Spleen (tissue), 11 donors: ENCODE measurements at regions not wholly inside any gene's neighbourhood (a gene's known extent, or its start where the extent isn't known, plus 50 kb on each side); places are given as distances from the start of the nearest gene placed in this dataset.

Source experiments
- DNase-seq: peaks from one replicate; pipeline ENCODE4 v3.0.0-alpha.2; 2020
- H3K27ac ChIP-seq, 8 donors: fragments of 200-600 bp; sonication (generic) in 7 of 8; 1 replicate in 4 of 8; 2 replicates in 4 of 8; pipeline versions ENCODE4 v1.5.0 to v1.8.0; 2016 to 2021; ENCODE audit warnings: inconsistent platforms in 4 of 8, mild to moderate bottlenecking in 4 of 8, moderate library complexity in 1 of 8
- H3K27me3 ChIP-seq, 7 donors: fragments of 200-600 bp; sonication (generic) in 6 of 7; replicated peaks in 1 of 7; 1 replicate in 4 of 7; 2 replicates in 3 of 7; pipeline versions ENCODE4 v1.5.0 to v1.8.0; 2016 to 2021; ENCODE audit warnings: inconsistent platforms in 3 of 7, mild to moderate bottlenecking in 1 of 7
- H3K36me3 ChIP-seq, 6 donors: fragments of 200-600 bp; sonication (generic) in 5 of 6; 1 replicate in 4 of 6; 2 replicates in 2 of 6; pipeline versions ENCODE4 v1.5.0 to v1.8.0; 2016 to 2021; ENCODE audit warnings: inconsistent platforms in 2 of 6
- H3K4me1 ChIP-seq, 6 donors: fragments of 200-600 bp; sonication (generic) in 5 of 6; 1 replicate in 3 of 6; 2 replicates in 3 of 6; pipeline versions ENCODE4 v1.5.0 to v1.8.0; 2016 to 2021; ENCODE audit warnings: inconsistent platforms in 3 of 6
- H3K4me3 ChIP-seq, 8 donors: fragments of 200-600 bp; sonication (generic) in 7 of 8; 1 replicate in 4 of 8; 2 replicates in 4 of 8; pipeline versions ENCODE4 v1.5.0 to v1.8.0; 2016 to 2021; ENCODE audit warnings: inconsistent platforms in 4 of 8, mild to moderate bottlenecking in 4 of 8, moderate library complexity in 2 of 8
- H3K9me3 ChIP-seq, 8 donors: fragments of 200-600 bp; sonication (generic) in 7 of 8; 1 replicate in 4 of 8; 2 replicates in 4 of 8; pipeline versions ENCODE4 v1.5.0 to v1.8.0; 2016 to 2021; ENCODE audit warnings: inconsistent platforms in 4 of 8
- POLR2A ChIP-seq, 3 donors: fragments of 450-650 bp; IDR thresholded peaks; one replicate each; pipeline ENCODE4 v1.5.1; 2017; ENCODE audit warnings: antibody characterized with exemption in 3 of 3, mild to moderate bottlenecking in 1 of 3
- POLR2AphosphoS5 ChIP-seq, 3 donors: sonication (generic); formaldehyde crosslinking; IDR thresholded peaks; one replicate each; pipeline ENCODE4 v1.5.1; 2017; ENCODE audit warnings: antibody characterized with exemption in 3 of 3
- WGBS, 5 donors: extraction: QIAGEN DNeasy Blood & Tissue Kit in 3 of 5; methylation state at CpG; one replicate each; pipeline versions ENCODE4 v1.1.5 to v1.1.7; 2013 to 2018; 5-methylcytosine and 5-hydroxymethylcytosine counted together
- intact Hi-C: fragments of 100-400 bp; cut with DNase I; formaldehyde crosslinking; loops from one replicate; pipeline ENCODE4 v1.15.0; 2023; ENCODE audit warnings: low total_unique reads
- TF ChIP-seq, protein P1 (sequence below), 11 experiments: fragments of 200-600 bp in 7 of 11; fragments of 450-650 bp in 4 of 11; sonication (generic) in 4 of 11; IDR thresholded peaks in 8 of 11; conservative IDR thresholded peaks in 3 of 11; 1 replicate in 7 of 11; 2 replicates in 4 of 11; pipeline versions ENCODE4 v1.4.0 to v1.8.0; 2016 to 2021; ENCODE audit warnings: antibody characterized with exemption in 11 of 11, inconsistent platforms in 4 of 11, mild to moderate bottlenecking in 1 of 11
- donor health status: healthy with polysubstance abuse.
- donor health status: DM: no; HTN: no; CAD: no; lungs with moderate emphysema.
- donor health status: DM: no; HTN: no; CAD: no.
- donor health status: Bipolar disorder and iron deficiency.
- donor health status: healthy.
- donor health status: DM: no; HTN: no; CAD: no.
- donor health status: DM: yes; HTN: yes; CAD: no.

DNA sequence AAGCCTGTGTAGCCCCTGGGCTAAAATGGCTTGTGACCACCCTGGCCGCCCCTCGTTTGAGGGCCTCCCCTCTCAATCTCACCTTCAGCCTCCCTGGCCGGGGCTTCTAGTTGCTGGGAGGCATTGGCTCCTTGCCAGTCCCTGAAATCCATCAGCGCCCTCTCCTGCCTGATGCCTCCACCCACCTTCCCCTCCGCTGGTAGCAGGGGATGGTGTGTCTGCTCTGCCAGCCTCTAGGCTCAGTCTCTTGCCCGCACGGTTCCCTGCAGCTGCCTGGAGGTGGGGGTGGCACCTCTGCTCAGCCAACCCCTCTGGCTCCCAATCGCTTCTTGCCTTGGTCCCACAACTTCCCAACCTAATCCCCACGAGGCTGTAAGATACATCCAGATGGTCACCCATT is 167.9 kb downstream of the PHETA1 start:
- intact Hi-C loops, result no loop called here
- Histone ChIP-seq H3K4me3 (no peak overlapping the region), H3K27ac (no peak overlapping the region), H3K27me3 (peaks cover 0 to 48% (median 19%) of the 10 kb centered on the region in 7 donors), H3K36me3 (no peaks in the 10 kb centered on the region), H3K4me1 (no peaks in the 10 kb centered on the region), H3K9me3 (no peaks in the 10 kb centered on the region)
- DNase-seq, result no peak
- 35 to 58% (median 52%) methylated on average over 9 of the region's 9 CpGs for whole genome bisulfite sequencing, 5 donors
- TF ChIP-seq POLR2AphosphoS5 (IDR thresholded peaks at IDR 0.05) (no peak), POLR2A (IDR thresholded peaks at IDR 0.05) (no peak)
- TF ChIP-seq, protein P1, sequence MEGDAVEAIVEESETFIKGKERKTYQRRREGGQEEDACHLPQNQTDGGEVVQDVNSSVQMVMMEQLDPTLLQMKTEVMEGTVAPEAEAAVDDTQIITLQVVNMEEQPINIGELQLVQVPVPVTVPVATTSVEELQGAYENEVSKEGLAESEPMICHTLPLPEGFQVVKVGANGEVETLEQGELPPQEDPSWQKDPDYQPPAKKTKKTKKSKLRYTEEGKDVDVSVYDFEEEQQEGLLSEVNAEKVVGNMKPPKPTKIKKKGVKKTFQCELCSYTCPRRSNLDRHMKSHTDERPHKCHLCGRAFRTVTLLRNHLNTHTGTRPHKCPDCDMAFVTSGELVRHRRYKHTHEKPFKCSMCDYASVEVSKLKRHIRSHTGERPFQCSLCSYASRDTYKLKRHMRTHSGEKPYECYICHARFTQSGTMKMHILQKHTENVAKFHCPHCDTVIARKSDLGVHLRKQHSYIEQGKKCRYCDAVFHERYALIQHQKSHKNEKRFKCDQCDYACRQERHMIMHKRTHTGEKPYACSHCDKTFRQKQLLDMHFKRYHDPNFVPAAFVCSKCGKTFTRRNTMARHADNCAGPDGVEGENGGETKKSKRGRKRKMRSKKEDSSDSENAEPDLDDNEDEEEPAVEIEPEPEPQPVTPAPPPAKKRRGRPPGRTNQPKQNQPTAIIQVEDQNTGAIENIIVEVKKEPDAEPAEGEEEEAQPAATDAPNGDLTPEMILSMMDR (IDR thresholded peaks at IDR 0.05 in 8 of 11, conservative IDR thresholded peaks at IDR 0.05 in 3 of 11), result no peak

DNA sequence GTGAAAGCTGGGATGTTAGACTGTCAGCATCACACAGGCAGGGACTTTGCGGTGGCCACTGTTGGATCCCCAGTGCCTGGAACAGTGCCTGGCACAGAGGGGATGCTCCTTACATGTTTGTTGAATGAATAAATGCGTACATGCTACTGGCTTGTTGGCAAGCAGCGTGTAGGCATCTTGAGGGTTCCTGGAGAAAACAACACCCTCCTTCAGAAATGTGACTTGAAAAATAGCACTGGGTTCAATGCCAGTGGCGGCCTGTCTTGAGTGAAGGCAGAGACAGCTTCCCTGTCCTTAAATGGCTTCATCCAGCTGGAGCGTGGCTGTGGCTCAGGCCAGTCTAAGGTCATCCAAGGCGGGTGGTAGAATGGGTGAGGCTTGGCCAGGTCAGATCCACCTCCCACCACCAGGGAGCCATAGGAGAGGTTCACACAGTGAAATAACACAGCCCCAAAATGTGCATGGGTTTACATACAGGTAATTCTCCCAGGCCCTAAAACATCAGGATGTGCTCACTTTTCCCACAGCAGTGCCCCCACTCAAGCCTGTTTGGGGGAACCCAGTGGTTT is 171.4 kb downstream of the PHETA1 start:
- TF ChIP-seq, protein P1 (IDR thresholded peaks at IDR 0.05 in 8 of 11, conservative IDR thresholded peaks at IDR 0.05 in 3 of 11), result no peak
- TF ChIP-seq POLR2AphosphoS5 (IDR thresholded peaks at IDR 0.05) (no peak), POLR2A (IDR thresholded peaks at IDR 0.05) (no peak)
- Histone ChIP-seq H3K4me1 (no peaks in the 10 kb centered on the region), H3K4me3 (no peak overlapping the region), H3K27me3 (peaks cover 0 to 40% (median 14%) of the 10 kb centered on the region in 7 donors), H3K9me3 (no peaks in the 10 kb centered on the region), H3K27ac (no peak overlapping the region), H3K36me3 (no peaks in the 10 kb centered on the region)
- WGBS, 5 donors, result 83 to 90% (median 88%) methylated on average over 6 of the region's 6 CpGs
- no peak for DNase-seq
- intact Hi-C loops, result no loop called here

DNA sequence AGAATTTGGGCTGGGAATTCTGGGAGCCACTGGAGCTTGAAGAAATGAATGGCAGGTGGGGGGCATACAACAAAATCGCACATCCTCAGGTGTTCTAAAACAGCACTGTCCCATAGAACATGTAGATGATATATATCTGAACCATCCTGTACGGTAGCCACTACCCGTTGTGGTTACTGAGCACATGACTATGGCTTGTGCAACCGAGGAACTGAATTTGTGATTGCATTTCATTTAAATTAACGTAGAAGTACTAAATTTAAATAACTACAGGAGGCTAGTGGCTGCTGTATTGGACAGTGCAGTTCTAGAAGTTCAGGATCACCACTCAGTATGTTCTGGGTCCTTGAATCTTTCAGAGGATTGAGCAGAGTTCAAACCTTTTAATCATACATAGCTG is 172.4 kb downstream of the PHETA1 start:
- TF ChIP-seq POLR2AphosphoS5 (IDR thresholded peaks at IDR 0.05) (no peak), POLR2A (IDR thresholded peaks at IDR 0.05) (no peak)
- TF ChIP-seq, protein P1 (IDR thresholded peaks at IDR 0.05 in 8 of 11, conservative IDR thresholded peaks at IDR 0.05 in 3 of 11), result no peak
- no peak overlapping the region for H3K4me3 ChIP-seq
- H3K36me3 ChIP-seq, result no peaks in the 10 kb centered on the region
- no peaks in the 10 kb centered on the region for H3K9me3 ChIP-seq
- no peaks in the 10 kb centered on the region for H3K4me1 ChIP-seq
- no peak overlapping the region for H3K27ac ChIP-seq
- intact Hi-C loops, result no loop called here
- no peak for DNase-seq
- 24 to 46% (median 30%) methylated on average over 5 of the region's 5 CpGs for WGBS, 5 donors
- H3K27me3 ChIP-seq, result peaks cover 0 to 39% (median 7%) of the 10 kb centered on the region in 7 donors

DNA sequence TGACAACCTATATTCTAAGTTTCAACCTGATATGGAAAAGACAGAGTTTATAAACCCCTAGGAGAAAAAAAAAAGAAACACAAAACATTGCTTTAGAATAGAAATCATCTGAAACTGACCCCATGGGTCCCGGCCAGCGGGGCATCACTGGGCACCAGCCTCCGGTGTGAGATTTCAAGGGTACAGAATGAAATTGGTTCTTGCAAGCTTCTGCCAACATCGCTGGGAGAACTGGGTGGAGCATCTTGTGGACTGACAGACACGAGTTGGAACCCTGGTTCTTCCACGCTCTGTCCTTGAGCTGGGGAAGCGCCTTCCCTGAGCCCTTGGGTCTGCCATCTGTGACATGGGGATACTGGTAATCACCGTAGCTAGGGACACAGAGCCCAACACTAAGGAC is 173.6 kb downstream of the PHETA1 start:
- intact Hi-C loops, result no loop called here
- WGBS, 5 donors, result 76 to 91% (median 78%) methylated on average over 8 of the region's 8 CpGs
- TF ChIP-seq, protein P1 (IDR thresholded peaks at IDR 0.05 in 8 of 11, conservative IDR thresholded peaks at IDR 0.05 in 3 of 11), result no peak
- TF ChIP-seq POLR2A (IDR thresholded peaks at IDR 0.05) (no peak), POLR2AphosphoS5 (IDR thresholded peaks at IDR 0.05) (no peak)
- Histone ChIP-seq H3K4me3 (no peak overlapping the region), H3K4me1 (no peaks in the 10 kb centered on the region), H3K36me3 (no peaks in the 10 kb centered on the region), H3K27me3 (peaks cover 0 to 38% (median 0%) of the 10 kb centered on the region in 7 donors), H3K27ac (no peak overlapping the region), H3K9me3 (no peaks in the 10 kb centered on the region)
- no peak for DNase-seq
